ENCODE measurements at regions not wholly inside any gene's neighbourhood (a gene's known extent, or its start where the extent isn't known, plus 50 kb on each side); places are given as distances from the start of the nearest gene placed in this dataset.

- peak overlapping the region; percentile 19 for H3K27ac ChIP-seq
These were observed 283.1 kb downstream of the SEC14L1 start for GRCh38 chr17:77423589-77424451.

GRCh38 chr17:77424585-77425344 is 284.0 kb downstream of the SEC14L1 start:
- no peak overlapping the region; the same call in 1 of the 2 replicates for H3K27ac ChIP-seq
- no peak for TF ChIP-seq ZFX (IDR thresholded peaks at IDR 0.05)
- no peak for TF ChIP-seq CTCF (conservative IDR thresholded peaks at IDR 0.05)

More at GRCh38 chr17:77423589-77424451, 283.1 kb downstream of the SEC14L1 start:
- TF ChIP-seq ZFX (IDR thresholded peaks at IDR 0.05), result no peak
- no peak for TF ChIP-seq CTCF (conservative IDR thresholded peaks at IDR 0.05)

GRCh38 chr17:77425348-77425747 is 284.6 kb downstream of the SEC14L1 start:
- no peak overlapping the region for H3K27ac ChIP-seq
- TF ChIP-seq ZFX (IDR thresholded peaks at IDR 0.05) (no peak), CTCF (conservative IDR thresholded peaks at IDR 0.05) (no peak)

GRCh38 chr17:77425791-77426641 is 285.2 kb downstream of the SEC14L1 start:
- H3K27ac ChIP-seq, result no peak overlapping the region
- TF ChIP-seq ZFX (IDR thresholded peaks at IDR 0.05), result no peak
- no peak for TF ChIP-seq CTCF (conservative IDR thresholded peaks at IDR 0.05)

- TF ChIP-seq CTCF (conservative IDR thresholded peaks at IDR 0.05), result no peak
- TF ChIP-seq ZFX (IDR thresholded peaks at IDR 0.05), result no peak
- no peak overlapping the region for H3K27ac ChIP-seq
These were observed 286.1 kb downstream of the SEC14L1 start for GRCh38 chr17:77426676-77427386.

GRCh38 chr17:77427391-77427991 is 286.7 kb downstream of the SEC14L1 start:
- no peak overlapping the region for H3K27ac ChIP-seq

More at GRCh38 chr17:77427391-77427991, 286.7 kb downstream of the SEC14L1 start:
- no peak for TF ChIP-seq CTCF (conservative IDR thresholded peaks at IDR 0.05)

Measured in C4-2B (cell line).